ENCODE measurements at regions not wholly inside any gene's neighbourhood (a gene's known extent, or its start where the extent isn't known, plus 50 kb on each side); places are given as distances from the start of the nearest gene placed in this dataset.

- WGBS, 2 donors = 30 to 36% methylated on average over 9 of the region's 9 CpGs
- Histone ChIP-seq H3K36me3 (no peaks in the 10 kb centered on the region), H3K4me1 (peaks cover 0 to 8% (median 0%) of the 10 kb centered on the region in 4 donors), H3K27me3 (no peaks in the 10 kb centered on the region), H3K27ac (no peak overlapping the region), H3K9me3 (peaks cover 0 to 4% (median 0%) of the 10 kb centered on the region in 4 donors), H3K4me3 (no peak overlapping the region)
- no peak for DNase-seq (ENCODE audit: low spot score in 2 of 2)
- TF ChIP-seq POLR2A (IDR thresholded peaks at IDR 0.05) (no peak), EP300 (IDR thresholded peaks at IDR 0.05) (no peak), CTCF (IDR thresholded peaks at IDR 0.05) (no peak)
These were observed 190.7 kb upstream of the RUNX1 start for GRCh38 chr21:35239811-35240219.

- Histone ChIP-seq H3K4me3 (no peak overlapping the region), H3K27ac (no peak overlapping the region), H3K9me3 (peaks cover 0 to 4% (median 2%) of the 10 kb centered on the region in 4 donors), H3K27me3 (no peaks in the 10 kb centered on the region), H3K36me3 (no peaks in the 10 kb centered on the region), H3K4me1 (peaks cover 0 to 8% (median 2%) of the 10 kb centered on the region in 4 donors)
- TF ChIP-seq EP300 (IDR thresholded peaks at IDR 0.05) (no peak), POLR2A (IDR thresholded peaks at IDR 0.05) (no peak)
- DNase-seq (ENCODE audit: low spot score in 2 of 2) = no peak
- WGBS, 2 donors = 89 to 92% methylated on average over 2 of the region's 2 CpGs
These were observed 189.0 kb upstream of the RUNX1 start for GRCh38 chr21:35238119-35238518.

DNA sequence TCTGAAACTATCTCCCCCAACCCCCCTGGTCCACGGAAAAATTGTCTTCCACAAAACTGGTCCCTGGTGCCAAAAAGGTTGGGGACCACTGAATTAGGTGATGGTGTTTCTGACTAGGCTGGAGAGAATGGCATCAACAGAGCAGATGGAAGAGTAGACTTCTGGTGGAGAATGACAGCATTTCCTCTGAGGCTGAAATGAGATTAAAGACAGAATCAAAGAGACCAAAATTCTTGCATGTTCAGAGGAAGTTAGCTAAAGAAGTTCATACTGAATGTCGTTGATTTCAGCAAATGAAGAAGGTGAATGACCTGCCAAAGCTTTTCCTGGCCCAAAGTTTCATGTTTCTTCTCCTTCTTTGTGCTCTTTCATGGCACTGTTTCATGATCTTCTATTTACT, 188.2 kb upstream of the RUNX1 start:
- peaks cover 0 to 8% (median 2%) of the 10 kb centered on the region in 4 donors for H3K4me1 ChIP-seq
- no peaks in the 10 kb centered on the region for H3K27me3 ChIP-seq
- H3K27ac ChIP-seq = no peak overlapping the region
- TF ChIP-seq POLR2A (IDR thresholded peaks at IDR 0.05) = no peak
- no peak for TF ChIP-seq CTCF (IDR thresholded peaks at IDR 0.05)
- TF ChIP-seq EP300 (IDR thresholded peaks at IDR 0.05) = no peak
- H3K4me3 ChIP-seq = no peak overlapping the region
- 76 to 79% methylated on average over 2 of the region's 2 CpGs for WGBS, 2 donors
- no peaks in the 10 kb centered on the region for H3K36me3 ChIP-seq
- H3K9me3 ChIP-seq = peaks cover 0 to 4% (median 2%) of the 10 kb centered on the region in 4 donors
- DNase-seq (ENCODE audit: low spot score in 2 of 2) = no peak

DNA sequence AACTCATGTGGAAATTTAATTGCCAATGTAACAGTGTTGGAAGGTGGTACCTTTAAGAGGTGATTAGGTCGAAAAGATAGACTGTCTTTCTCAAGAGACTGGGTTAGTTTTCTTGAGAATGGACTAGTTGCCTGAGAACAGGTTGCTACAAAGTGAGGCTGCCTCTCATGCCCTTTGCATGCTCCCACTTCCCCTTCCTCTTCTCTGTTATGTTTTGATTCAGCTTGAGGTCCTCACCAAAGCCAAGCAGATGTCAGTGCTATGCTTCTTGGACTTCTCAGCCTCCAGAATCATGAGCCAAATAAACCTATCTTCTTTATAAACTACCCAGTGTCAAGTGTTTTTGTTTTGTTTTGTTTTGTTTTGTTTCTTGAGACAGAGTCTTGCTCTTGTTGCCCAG, 187.0 kb upstream of the RUNX1 start:
- DNase-seq (ENCODE audit: low spot score in 2 of 2) = no peak
- Histone ChIP-seq H3K36me3 (no peaks in the 10 kb centered on the region), H3K27ac (no peak overlapping the region), H3K4me3 (no peak overlapping the region), H3K4me1 (peaks cover 0 to 8% (median 2%) of the 10 kb centered on the region in 4 donors), H3K9me3 (peaks cover 0 to 4% (median 2%) of the 10 kb centered on the region in 4 donors), H3K27me3 (no peaks in the 10 kb centered on the region)
- WGBS, 2 donors = 92% methylated on average over 1 of the region's 1 CpG
- TF ChIP-seq CTCF (IDR thresholded peaks at IDR 0.05) = no peak
- TF ChIP-seq EP300 (IDR thresholded peaks at IDR 0.05) = no peak
- TF ChIP-seq POLR2A (IDR thresholded peaks at IDR 0.05) = no peak

- Histone ChIP-seq H3K4me3 (no peak overlapping the region), H3K27ac (no peak overlapping the region), H3K9me3 (peaks cover 0 to 4% (median 2%) of the 10 kb centered on the region in 4 donors), H3K36me3 (no peaks in the 10 kb centered on the region), H3K4me1 (peaks cover 0 to 4% (median 2%) of the 10 kb centered on the region in 4 donors), H3K27me3 (no peaks in the 10 kb centered on the region)
- TF ChIP-seq CTCF (IDR thresholded peaks at IDR 0.05) (no peak), EP300 (IDR thresholded peaks at IDR 0.05) (no peak), POLR2A (IDR thresholded peaks at IDR 0.05) (no peak)
- WGBS, 2 donors = 61 to 78% methylated on average over 5 of the region's 5 CpGs
- DNase-seq (ENCODE audit: low spot score in 2 of 2) = no peak
These were observed 185.6 kb upstream of the RUNX1 start for GRCh38 chr21:35234725-35235124.

DNA sequence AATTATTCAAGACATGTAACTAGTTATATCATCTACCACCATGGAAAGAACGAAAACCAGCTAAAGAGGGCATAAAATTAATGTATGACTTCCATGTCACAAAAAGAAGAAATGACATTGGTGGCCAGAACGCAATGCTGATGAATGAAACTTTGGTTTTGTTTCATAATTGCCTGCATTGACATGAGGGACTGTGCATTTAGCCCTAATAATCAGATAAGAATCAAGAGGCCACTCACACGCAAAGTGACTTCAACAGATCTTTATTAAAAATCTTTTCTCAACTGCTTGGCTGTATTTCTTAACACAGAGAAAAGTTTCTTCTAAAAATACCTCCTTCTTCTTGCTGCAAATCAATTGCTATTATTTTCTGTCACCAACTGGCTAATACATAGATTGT, 184.7 kb upstream of the RUNX1 start:
- WGBS, 2 donors = 78 to 81% methylated on average over 3 of the region's 3 CpGs
- Histone ChIP-seq H3K27ac (no peak overlapping the region), H3K4me1 (peaks cover 0 to 4% (median 0%) of the 10 kb centered on the region in 4 donors), H3K36me3 (no peaks in the 10 kb centered on the region), H3K4me3 (no peak overlapping the region), H3K27me3 (no peaks in the 10 kb centered on the region), H3K9me3 (peaks cover 0 to 4% (median 2%) of the 10 kb centered on the region in 4 donors)
- DNase-seq (ENCODE audit: low spot score in 2 of 2) = no peak
- no peak for TF ChIP-seq EP300 (IDR thresholded peaks at IDR 0.05)
- no peak for TF ChIP-seq CTCF (IDR thresholded peaks at IDR 0.05)
- no peak for TF ChIP-seq POLR2A (IDR thresholded peaks at IDR 0.05)

All from tibial nerve (tissue), 4 donors.